GM23248 (cell line): ENCODE measurements at regions not wholly inside any gene's neighbourhood (a gene's known extent, or its start where the extent isn't known, plus 50 kb on each side); places are given as distances from the start of the nearest gene placed in this dataset.
A peak's percentile ranks its signal among the peaks of the same experiment; 100 is the strongest.

Experiments used
- DNase-seq: peaks from one replicate; pipeline ENCODE4 v3.0.0-alpha.2; 2015
- H2AFZ ChIP-seq: fragments of 200-600 bp; sonication (generic); 2 replicates; pipeline ENCODE4 v1.6.1; 2016; ENCODE audit warnings: antibody characterized with exemption
- H3F3A ChIP-seq: fragments of 200-600 bp; sonication (generic); 2 replicates; pipeline ENCODE4 v1.6.1; 2016; ENCODE audit warnings: mild to moderate bottlenecking, antibody characterized with exemption, mixed run types; ENCODE audit not compliant: insufficient read depth
- H3K27ac ChIP-seq: fragments of 200-600 bp; sonication (generic); 2 replicates; pipeline ENCODE4 v1.5.1; 2016; ENCODE audit warnings: mild to moderate bottlenecking
- H3K27me3 ChIP-seq: fragments of 200-600 bp; sonication (generic); replicated peaks from 2 replicates; pipeline ENCODE4 v1.6.1; 2016; ENCODE audit warnings: mild to moderate bottlenecking; ENCODE audit not compliant: insufficient read depth
- H3K36me3 ChIP-seq: fragments of 200-600 bp; sonication (generic); 2 replicates; pipeline ENCODE4 v1.6.1; 2016; ENCODE audit warnings: low read depth, mild to moderate bottlenecking
- H3K4me1 ChIP-seq: fragments of 200-600 bp; sonication (generic); 2 replicates; pipeline ENCODE4 v1.6.1; 2016; ENCODE audit warnings: mild to moderate bottlenecking; ENCODE audit not compliant: insufficient read depth
- H3K4me2 ChIP-seq: fragments of 200-600 bp; sonication (generic); one replicate; pipeline ENCODE4 v1.6.1; 2016; ENCODE audit warnings: mild to moderate bottlenecking; ENCODE audit not compliant: unreplicated experiment
- H3K4me3 ChIP-seq: fragments of 200-600 bp; sonication (generic); 2 replicates; pipeline ENCODE4 v1.5.1; 2016; ENCODE audit warnings: mild to moderate bottlenecking
- H3K79me2 ChIP-seq: fragments of 200-600 bp; sonication (generic); 2 replicates; pipeline ENCODE4 v1.6.1; 2016; ENCODE audit warnings: mild to moderate bottlenecking; ENCODE audit not compliant: insufficient read depth
- H3K9ac ChIP-seq: fragments of 200-600 bp; sonication (generic); 2 replicates; pipeline ENCODE4 v1.6.1; 2016; ENCODE audit warnings: mild to moderate bottlenecking
- H3K9me2 ChIP-seq: fragments of 200-600 bp; sonication (generic); 2 replicates; pipeline ENCODE4 v1.6.1; 2016; ENCODE audit warnings: mixed run types, mild to moderate bottlenecking, moderate library complexity; ENCODE audit not compliant: insufficient read depth
- H3K9me3 ChIP-seq: fragments of 200-600 bp; sonication (generic); one replicate; pipeline ENCODE4 v1.6.1; 2017; ENCODE audit warnings: low read depth
- H4K20me1 ChIP-seq: fragments of 200-600 bp; sonication (generic); 2 replicates; pipeline ENCODE4 v1.6.0; 2016; ENCODE audit not compliant: insufficient read depth
- EZH2 ChIP-seq: fragments of 200-600 bp; sonication (generic); IDR thresholded peaks from 2 replicates; pipeline ENCODE4 v1.6.1; 2018; ENCODE audit warnings: antibody characterized with exemption, mild to moderate bottlenecking; ENCODE audit not compliant: insufficient read depth, poor library complexity, severe bottlenecking
- EZH2phosphoT487 ChIP-seq: fragments of 200-600 bp; sonication (generic); IDR thresholded peaks from 2 replicates; pipeline ENCODE4 v1.6.1; 2018; ENCODE audit warnings: antibody characterized with exemption, moderate library complexity, mild to moderate bottlenecking, low read depth; ENCODE audit not compliant: insufficient read depth
- WGBS, 2 experiments: methylation state at CpG; one replicate each; pipeline ENCODE4 v1.1.6; 2015 to 2017; ENCODE audit warnings: low lambda C conversion rate in 2 of 2, low coverage in 1 of 2; ENCODE audit errors: missing lambda C conversion rate in 2 of 2; 5-methylcytosine and 5-hydroxymethylcytosine counted together
- in situ Hi-C: fragments of 300-500 bp; cut with MboI; formaldehyde crosslinking; loops from 2 replicates; pipeline ENCODE4 v1.15.0; 2020

- Histone ChIP-seq H3K9ac (no peak overlapping the region), H3K9me2 (no peaks in the 10 kb centered on the region), H3K79me2 (no peaks in the 10 kb centered on the region), H3K36me3 (no peaks in the 10 kb centered on the region), H3K4me3 (no peak overlapping the region), H3K27ac (no peak overlapping the region), H3K4me1 (no peaks in the 10 kb centered on the region), H4K20me1 (no peaks in the 10 kb centered on the region), H3K4me2 (no peak overlapping the region), H3F3A (no peaks in the 10 kb centered on the region), H3K27me3 (no peaks in the 10 kb centered on the region), H2AFZ (no peak overlapping the region), H3K9me3 (no peaks in the 10 kb centered on the region)
- WGBS, 2 experiments: 0% methylated on average over 1 of the region's 1 CpG
- TF ChIP-seq EZH2 (no peak), EZH2phosphoT487 (no peak)
- in situ Hi-C loops: no loop called here
- no peak for DNase-seq
Measured at GRCh38 chr5:40010436-40010835, 585.7 kb upstream of the DAB2 start.

- H2AFZ ChIP-seq: no peak overlapping the region
- in situ Hi-C loops: no loop called here
- H3K9me3 ChIP-seq: no peaks in the 10 kb centered on the region
- H3K4me1 ChIP-seq: no peaks in the 10 kb centered on the region
- no peaks in the 10 kb centered on the region for H3F3A ChIP-seq
- no peak overlapping the region for H3K4me2 ChIP-seq
- no peak for DNase-seq
- H3K36me3 ChIP-seq: no peaks in the 10 kb centered on the region
- TF ChIP-seq EZH2phosphoT487: no peak
- TF ChIP-seq EZH2: no peak
- WGBS, 2 experiments: 33 to 37% methylated on average over 1 of the region's 1 CpG
- no peak overlapping the region for H3K4me3 ChIP-seq
- H3K27me3 ChIP-seq: no peaks in the 10 kb centered on the region
- no peaks in the 10 kb centered on the region for H4K20me1 ChIP-seq
- no peaks in the 10 kb centered on the region for H3K79me2 ChIP-seq
- no peak overlapping the region for H3K27ac ChIP-seq
- no peaks in the 10 kb centered on the region for H3K9me2 ChIP-seq
- no peak overlapping the region for H3K9ac ChIP-seq
Measured at GRCh38 chr5:40006260-40006659, 581.5 kb upstream of the DAB2 start.

GRCh38 chr5:40001796-40002195 lies 577.0 kb upstream of the DAB2 start:
- no peaks in the 10 kb centered on the region for H3K9me3 ChIP-seq
- no peaks in the 10 kb centered on the region for H3F3A ChIP-seq
- no peak overlapping the region for H2AFZ ChIP-seq
- no peak for DNase-seq
- TF ChIP-seq EZH2phosphoT487: no peak
- TF ChIP-seq EZH2: no peak
- H3K79me2 ChIP-seq: no peaks in the 10 kb centered on the region
- H3K27ac ChIP-seq: no peak overlapping the region
- 65 to 68% methylated on average over 1 of the region's 1 CpG for WGBS, 2 experiments
- H4K20me1 ChIP-seq: no peaks in the 10 kb centered on the region
- in situ Hi-C loops: no loop called here
- H3K4me2 ChIP-seq: no peak overlapping the region
- H3K9me2 ChIP-seq: no peaks in the 10 kb centered on the region
- no peaks in the 10 kb centered on the region for H3K36me3 ChIP-seq
- H3K27me3 ChIP-seq: no peaks in the 10 kb centered on the region; the same call in 1 of the 2 replicates
- no peak overlapping the region for H3K4me3 ChIP-seq
- no peaks in the 10 kb centered on the region for H3K4me1 ChIP-seq
- H3K9ac ChIP-seq: no peak overlapping the region

GRCh38 chr5:39998518-39998917 lies 573.7 kb upstream of the DAB2 start:
- TF ChIP-seq EZH2 (no peak), EZH2phosphoT487 (no peak)
- Histone ChIP-seq H3K4me3 (no peak overlapping the region), H3K79me2 (no peaks in the 10 kb centered on the region), H4K20me1 (no peaks in the 10 kb centered on the region), H3K9ac (no peak overlapping the region), H3K4me1 (no peaks in the 10 kb centered on the region), H3K4me2 (no peak overlapping the region), H3F3A (no peaks in the 10 kb centered on the region), H3K9me3 (no peaks in the 10 kb centered on the region), H3K9me2 (no peaks in the 10 kb centered on the region), H3K27me3 (no peaks in the 10 kb centered on the region; the same call in 1 of the 2 replicates), H3K36me3 (no peaks in the 10 kb centered on the region), H2AFZ (no peak overlapping the region), H3K27ac (no peak overlapping the region)
- peak; percentile 1 for DNase-seq
- in situ Hi-C loops: no loop called here

- Histone ChIP-seq H3K4me1 (no peaks in the 10 kb centered on the region), H3K27me3 (no peaks in the 10 kb centered on the region; the same call in 1 of the 2 replicates), H3K9me3 (no peaks in the 10 kb centered on the region), H3K9me2 (no peaks in the 10 kb centered on the region), H3K79me2 (no peaks in the 10 kb centered on the region), H3F3A (no peaks in the 10 kb centered on the region), H3K27ac (no peak overlapping the region), H3K4me2 (no peak overlapping the region), H4K20me1 (no peaks in the 10 kb centered on the region), H3K9ac (no peak overlapping the region), H3K36me3 (no peaks in the 10 kb centered on the region), H2AFZ (no peak overlapping the region), H3K4me3 (no peak overlapping the region)
- WGBS, 2 experiments: 71 to 75% methylated on average over 1 of the region's 1 CpG
- DNase-seq: no peak
- in situ Hi-C loops: no loop called here
- TF ChIP-seq EZH2phosphoT487: no peak
- TF ChIP-seq EZH2: no peak
Measured at GRCh38 chr5:39995990-39996389, 571.2 kb upstream of the DAB2 start.
